ENCODE measurements at regions not wholly inside any gene's neighbourhood (a gene's known extent, or its start where the extent isn't known, plus 50 kb on each side); places are given as distances from the start of the nearest gene placed in this dataset.

DNA sequence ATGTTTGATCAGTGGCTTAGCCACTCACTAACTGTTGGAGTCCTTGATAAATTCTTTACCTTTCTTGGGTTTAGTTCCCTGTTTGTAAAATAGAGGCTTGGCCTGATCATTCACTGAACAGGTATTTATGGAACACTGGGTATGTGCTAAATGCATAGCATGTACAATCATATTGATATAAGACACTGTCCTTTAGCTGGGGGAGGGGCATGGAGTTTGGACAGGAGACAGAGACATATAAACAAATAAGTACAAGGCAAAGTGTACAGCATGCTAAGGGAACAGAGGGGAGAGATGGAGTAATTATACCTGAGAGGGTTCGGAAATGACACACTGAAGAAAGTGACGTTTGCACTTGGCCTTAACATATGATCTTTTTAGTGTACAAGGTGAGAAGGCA, 124.3 kb upstream of the CACNA1E start:
- Histone ChIP-seq H3K27me3 (replicated peaks; ENCODE audit: insufficient read depth, low read length) (no peaks in the 10 kb centered on the region), H3K4me3 (ENCODE audit: low read length) (no peak overlapping the region), H2AFZ (ENCODE audit: low read length) (no peak overlapping the region), H3K9me2 (replicated peaks; ENCODE audit: insufficient read depth, low read length) (no peaks in the 10 kb centered on the region), H3K9me3 (replicated peaks; ENCODE audit: insufficient read depth, low read length) (no peaks in the 10 kb centered on the region), H4K20me1 (ENCODE audit: insufficient read depth, low read length) (no peaks in the 10 kb centered on the region), H3K4me2 (ENCODE audit: low read depth, low read length) (no peak overlapping the region), H3K79me2 (ENCODE audit: low read length) (no peaks in the 10 kb centered on the region), H3F3A (ENCODE audit: insufficient read depth, low read length) (no peaks in the 10 kb centered on the region), H3K4me1 (ENCODE audit: low read length) (no peaks in the 10 kb centered on the region), H3K27ac (ENCODE audit: low read length) (no peak overlapping the region), H3K9ac (ENCODE audit: low read length) (no peak overlapping the region), H3K36me3 (replicated peaks; ENCODE audit: insufficient read depth, low read length) (no peaks in the 10 kb centered on the region)
- TF ChIP-seq EZH2phosphoT487 (IDR thresholded peaks at IDR 0.05; ENCODE audit: low read length) (no peak), EZH2 (optimal IDR thresholded peaks at IDR 0.05; ENCODE audit: low read depth, low read length) (no peak)
- TF ChIP-seq, protein P1, sequence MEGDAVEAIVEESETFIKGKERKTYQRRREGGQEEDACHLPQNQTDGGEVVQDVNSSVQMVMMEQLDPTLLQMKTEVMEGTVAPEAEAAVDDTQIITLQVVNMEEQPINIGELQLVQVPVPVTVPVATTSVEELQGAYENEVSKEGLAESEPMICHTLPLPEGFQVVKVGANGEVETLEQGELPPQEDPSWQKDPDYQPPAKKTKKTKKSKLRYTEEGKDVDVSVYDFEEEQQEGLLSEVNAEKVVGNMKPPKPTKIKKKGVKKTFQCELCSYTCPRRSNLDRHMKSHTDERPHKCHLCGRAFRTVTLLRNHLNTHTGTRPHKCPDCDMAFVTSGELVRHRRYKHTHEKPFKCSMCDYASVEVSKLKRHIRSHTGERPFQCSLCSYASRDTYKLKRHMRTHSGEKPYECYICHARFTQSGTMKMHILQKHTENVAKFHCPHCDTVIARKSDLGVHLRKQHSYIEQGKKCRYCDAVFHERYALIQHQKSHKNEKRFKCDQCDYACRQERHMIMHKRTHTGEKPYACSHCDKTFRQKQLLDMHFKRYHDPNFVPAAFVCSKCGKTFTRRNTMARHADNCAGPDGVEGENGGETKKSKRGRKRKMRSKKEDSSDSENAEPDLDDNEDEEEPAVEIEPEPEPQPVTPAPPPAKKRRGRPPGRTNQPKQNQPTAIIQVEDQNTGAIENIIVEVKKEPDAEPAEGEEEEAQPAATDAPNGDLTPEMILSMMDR (IDR thresholded peaks at IDR 0.05; ENCODE audit: low read length) = no peak
- no peak for DNase-seq

DNA sequence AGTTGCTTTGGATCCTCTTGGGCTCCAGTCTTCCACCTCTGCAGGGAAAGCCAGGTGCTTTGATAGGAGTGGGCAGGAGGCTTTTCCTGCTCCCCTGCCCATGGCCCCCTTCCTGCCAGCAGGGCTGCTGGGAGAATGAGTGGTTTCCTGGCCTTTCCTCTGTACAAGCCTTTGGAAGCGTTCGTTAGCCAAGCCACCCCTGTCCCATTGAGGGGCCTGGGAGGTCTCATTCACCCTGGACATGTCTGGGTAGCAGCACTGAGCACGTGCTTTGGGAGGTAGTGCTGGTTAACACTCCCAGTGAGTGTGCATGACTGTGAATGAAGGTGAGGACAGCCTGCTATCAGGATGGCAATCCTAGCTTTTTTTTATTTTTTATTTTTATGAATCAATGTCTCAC, 118.5 kb upstream of the CACNA1E start:
- H3K27ac ChIP-seq (ENCODE audit: low read length) = no peak overlapping the region
- H2AFZ ChIP-seq (ENCODE audit: low read length) = no peak overlapping the region
- no peak overlapping the region for H3K4me3 ChIP-seq (ENCODE audit: low read length)
- H3K4me2 ChIP-seq (ENCODE audit: low read depth, low read length) = no peak overlapping the region
- H3K9ac ChIP-seq (ENCODE audit: low read length) = no peak overlapping the region
- H3F3A ChIP-seq (ENCODE audit: insufficient read depth, low read length) = no peaks in the 10 kb centered on the region
- no peaks in the 10 kb centered on the region for H3K27me3 ChIP-seq (replicated peaks; ENCODE audit: insufficient read depth, low read length)
- TF ChIP-seq, protein P1 (IDR thresholded peaks at IDR 0.05; ENCODE audit: low read length) = no peak
- TF ChIP-seq EZH2 (optimal IDR thresholded peaks at IDR 0.05; ENCODE audit: low read depth, low read length) (no peak), EZH2phosphoT487 (IDR thresholded peaks at IDR 0.05; ENCODE audit: low read length) (no peak)
- no peak for DNase-seq
- H3K36me3 ChIP-seq (replicated peaks; ENCODE audit: insufficient read depth, low read length) = no peaks in the 10 kb centered on the region
- H3K79me2 ChIP-seq (ENCODE audit: low read length) = no peaks in the 10 kb centered on the region
- no peaks in the 10 kb centered on the region for H3K9me3 ChIP-seq (replicated peaks; ENCODE audit: insufficient read depth, low read length)
- H3K4me1 ChIP-seq (ENCODE audit: low read length) = no peaks in the 10 kb centered on the region
- no peaks in the 10 kb centered on the region for H3K9me2 ChIP-seq (replicated peaks; ENCODE audit: insufficient read depth, low read length)
- no peaks in the 10 kb centered on the region for H4K20me1 ChIP-seq (ENCODE audit: insufficient read depth, low read length)

DNA sequence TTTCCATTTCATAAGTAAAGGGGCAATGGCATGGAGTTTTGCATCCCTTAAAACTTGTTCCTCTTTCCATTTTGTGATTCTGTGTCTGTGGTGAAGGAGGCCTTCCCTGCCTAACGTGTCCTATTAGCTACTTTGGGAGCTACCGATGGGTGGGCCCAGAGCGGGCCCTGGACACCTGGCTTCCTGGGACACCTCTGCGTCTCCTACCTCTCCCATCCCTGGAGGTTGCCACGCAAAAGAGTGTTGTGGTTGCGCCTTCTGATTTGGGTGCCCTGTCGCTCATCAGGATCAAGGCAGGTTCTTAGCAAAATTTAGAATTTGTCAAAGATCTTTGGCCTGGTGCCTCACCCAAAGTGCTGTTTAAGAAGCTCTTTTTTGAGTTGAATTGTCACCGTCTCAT, 116.4 kb upstream of the CACNA1E start:
- no peak overlapping the region for H3K9ac ChIP-seq (ENCODE audit: low read length)
- H3K9me3 ChIP-seq (replicated peaks; ENCODE audit: insufficient read depth, low read length) = no peaks in the 10 kb centered on the region
- H3K36me3 ChIP-seq (replicated peaks; ENCODE audit: insufficient read depth, low read length) = no peaks in the 10 kb centered on the region
- H3K4me3 ChIP-seq (ENCODE audit: low read length) = no peak overlapping the region
- no peaks in the 10 kb centered on the region for H3K79me2 ChIP-seq (ENCODE audit: low read length)
- H3K4me1 ChIP-seq (ENCODE audit: low read length) = no peaks in the 10 kb centered on the region
- no peaks in the 10 kb centered on the region for H3K27me3 ChIP-seq (replicated peaks; ENCODE audit: insufficient read depth, low read length)
- TF ChIP-seq EZH2 (optimal IDR thresholded peaks at IDR 0.05; ENCODE audit: low read depth, low read length) = no peak
- H3K4me2 ChIP-seq (ENCODE audit: low read depth, low read length) = no peak overlapping the region
- H3K27ac ChIP-seq (ENCODE audit: low read length) = no peak overlapping the region
- no peak for DNase-seq
- H2AFZ ChIP-seq (ENCODE audit: low read length) = no peak overlapping the region
- H4K20me1 ChIP-seq (ENCODE audit: insufficient read depth, low read length) = no peaks in the 10 kb centered on the region
- no peaks in the 10 kb centered on the region for H3K9me2 ChIP-seq (replicated peaks; ENCODE audit: insufficient read depth, low read length)
- H3F3A ChIP-seq (ENCODE audit: insufficient read depth, low read length) = no peaks in the 10 kb centered on the region

DNA sequence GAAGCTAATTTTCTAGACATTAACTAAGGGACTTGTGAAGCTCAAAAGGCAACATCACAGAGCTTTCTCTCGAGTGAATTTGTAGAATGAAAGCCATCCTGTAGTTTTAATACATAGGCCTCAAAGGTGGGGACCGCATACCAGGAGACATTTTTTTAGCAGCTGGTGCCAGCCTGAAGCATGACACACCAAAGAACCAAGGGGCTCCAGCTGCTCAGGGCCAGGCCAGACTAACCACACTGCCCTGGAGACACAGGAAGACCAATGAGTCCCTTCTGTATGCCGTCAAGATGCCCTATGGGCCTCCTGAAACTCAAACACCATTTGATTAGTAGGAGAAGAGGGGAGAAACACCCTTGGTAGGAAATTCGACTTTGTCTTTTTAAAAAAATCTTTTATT, 113.9 kb upstream of the CACNA1E start:
- Histone ChIP-seq H3K9me3 (replicated peaks; ENCODE audit: insufficient read depth, low read length) (no peaks in the 10 kb centered on the region), H3K27me3 (replicated peaks; ENCODE audit: insufficient read depth, low read length) (no peaks in the 10 kb centered on the region), H2AFZ (ENCODE audit: low read length) (no peak overlapping the region), H3K27ac (ENCODE audit: low read length) (no peak overlapping the region), H4K20me1 (ENCODE audit: insufficient read depth, low read length) (no peaks in the 10 kb centered on the region), H3K4me2 (ENCODE audit: low read depth, low read length) (no peak overlapping the region), H3F3A (ENCODE audit: insufficient read depth, low read length) (no peaks in the 10 kb centered on the region), H3K79me2 (ENCODE audit: low read length) (no peaks in the 10 kb centered on the region), H3K36me3 (replicated peaks; ENCODE audit: insufficient read depth, low read length) (no peaks in the 10 kb centered on the region), H3K4me1 (ENCODE audit: low read length) (no peaks in the 10 kb centered on the region), H3K9ac (ENCODE audit: low read length) (no peak overlapping the region), H3K9me2 (replicated peaks; ENCODE audit: insufficient read depth, low read length) (no peaks in the 10 kb centered on the region), H3K4me3 (ENCODE audit: low read length) (no peak overlapping the region)
- no peak for DNase-seq
- TF ChIP-seq EZH2 (optimal IDR thresholded peaks at IDR 0.05; ENCODE audit: low read depth, low read length) (no peak), EZH2phosphoT487 (IDR thresholded peaks at IDR 0.05; ENCODE audit: low read length) (no peak)

Measured in MM.1S (cell line).